Glutamatergic neuron (in vitro differentiated cells): ENCODE measurements at regions not wholly inside any gene's neighbourhood (a gene's known extent, or its start where the extent isn't known, plus 50 kb on each side); places are given as distances from the start of the nearest gene placed in this dataset.

Experiments
- DNase-seq: peaks from one replicate; pipeline ENCODE4 v3.0.0; 2022
- H3K27ac Mint-ChIP-seq: one replicate; pipeline ENCODE4 v1.8.0; 2020; ENCODE audit warnings: mild to moderate bottlenecking, mixed read lengths, inconsistent platforms; ENCODE audit not compliant: unreplicated experiment
- H3K27me3 Mint-ChIP-seq: one replicate; pipeline ENCODE4 v1.8.0; 2020; ENCODE audit warnings: mild to moderate bottlenecking, moderate library complexity, mixed read lengths, inconsistent platforms; ENCODE audit not compliant: unreplicated experiment
- H3K36me3 Mint-ChIP-seq: one replicate; pipeline ENCODE4 v1.8.0; 2020; ENCODE audit warnings: mild to moderate bottlenecking, mixed read lengths, inconsistent platforms; ENCODE audit not compliant: unreplicated experiment
- H3K4me1 Mint-ChIP-seq: one replicate; pipeline ENCODE4 v1.8.0; 2020; ENCODE audit warnings: mild to moderate bottlenecking, low read depth, mixed read lengths, inconsistent platforms; ENCODE audit not compliant: unreplicated experiment
- H3K4me3 Mint-ChIP-seq: one replicate; pipeline ENCODE4 v1.8.0; 2020; ENCODE audit warnings: mild to moderate bottlenecking, mixed read lengths, inconsistent platforms; ENCODE audit not compliant: unreplicated experiment
- H3K9me3 Mint-ChIP-seq: one replicate; pipeline ENCODE4 v1.8.0; 2020; ENCODE audit warnings: mild to moderate bottlenecking, moderate library complexity, mixed read lengths, inconsistent platforms; ENCODE audit not compliant: unreplicated experiment
- TF ChIP-seq, protein P1 (sequence below): fragments of 200-600 bp; sonication (generic); IDR thresholded peaks from one replicate; pipeline ENCODE4 v1.5.0; 2021; ENCODE audit not compliant: partially characterized antibody, unreplicated experiment

GRCh38 chr1:83097715-83098114, 901.2 kb downstream of the TTLL7 start:
- TF ChIP-seq, protein P1, sequence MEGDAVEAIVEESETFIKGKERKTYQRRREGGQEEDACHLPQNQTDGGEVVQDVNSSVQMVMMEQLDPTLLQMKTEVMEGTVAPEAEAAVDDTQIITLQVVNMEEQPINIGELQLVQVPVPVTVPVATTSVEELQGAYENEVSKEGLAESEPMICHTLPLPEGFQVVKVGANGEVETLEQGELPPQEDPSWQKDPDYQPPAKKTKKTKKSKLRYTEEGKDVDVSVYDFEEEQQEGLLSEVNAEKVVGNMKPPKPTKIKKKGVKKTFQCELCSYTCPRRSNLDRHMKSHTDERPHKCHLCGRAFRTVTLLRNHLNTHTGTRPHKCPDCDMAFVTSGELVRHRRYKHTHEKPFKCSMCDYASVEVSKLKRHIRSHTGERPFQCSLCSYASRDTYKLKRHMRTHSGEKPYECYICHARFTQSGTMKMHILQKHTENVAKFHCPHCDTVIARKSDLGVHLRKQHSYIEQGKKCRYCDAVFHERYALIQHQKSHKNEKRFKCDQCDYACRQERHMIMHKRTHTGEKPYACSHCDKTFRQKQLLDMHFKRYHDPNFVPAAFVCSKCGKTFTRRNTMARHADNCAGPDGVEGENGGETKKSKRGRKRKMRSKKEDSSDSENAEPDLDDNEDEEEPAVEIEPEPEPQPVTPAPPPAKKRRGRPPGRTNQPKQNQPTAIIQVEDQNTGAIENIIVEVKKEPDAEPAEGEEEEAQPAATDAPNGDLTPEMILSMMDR = no peak
- no peak for DNase-seq
- no peaks in the 10 kb centered on the region for H3K9me3 Mint-ChIP-seq
- no peak overlapping the region for H3K4me3 Mint-ChIP-seq
- H3K27ac Mint-ChIP-seq = no peak overlapping the region
- peaks cover 7% of the 10 kb centered on the region for H3K4me1 Mint-ChIP-seq
- no peaks in the 10 kb centered on the region for H3K27me3 Mint-ChIP-seq
- H3K36me3 Mint-ChIP-seq = no peaks in the 10 kb centered on the region

DNA sequence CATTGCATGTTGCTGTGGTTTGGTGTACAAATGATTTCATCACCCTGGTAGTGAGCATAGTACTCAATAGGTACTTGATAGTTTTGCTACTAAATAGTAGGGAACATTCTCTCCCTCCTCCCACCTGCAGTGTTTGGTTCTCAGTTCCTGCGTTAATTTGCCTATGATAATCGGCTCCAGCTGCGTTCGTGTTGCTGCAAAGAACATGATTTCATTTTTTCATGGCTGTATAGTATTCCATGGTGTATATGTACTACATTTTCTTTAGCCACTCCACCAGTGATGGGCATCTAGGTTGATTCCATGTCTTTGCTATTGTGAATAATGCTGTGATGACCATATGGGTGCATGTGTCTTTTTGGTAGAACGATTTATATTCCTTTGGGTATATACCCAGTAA, 903.4 kb downstream of the TTLL7 start:
- Mint-ChIP-seq H3K4me1 (no peaks in the 10 kb centered on the region), H3K4me3 (no peak overlapping the region), H3K36me3 (no peaks in the 10 kb centered on the region), H3K9me3 (no peaks in the 10 kb centered on the region), H3K27ac (no peak overlapping the region), H3K27me3 (no peaks in the 10 kb centered on the region)
- TF ChIP-seq, protein P1 = no peak
- DNase-seq = no peak

- H3K36me3 Mint-ChIP-seq = no peaks in the 10 kb centered on the region
- TF ChIP-seq, protein P1 = no peak
- H3K27ac Mint-ChIP-seq = no peak overlapping the region
- no peaks in the 10 kb centered on the region for H3K27me3 Mint-ChIP-seq
- H3K4me3 Mint-ChIP-seq = no peak overlapping the region
- no peaks in the 10 kb centered on the region for H3K9me3 Mint-ChIP-seq
- no peaks in the 10 kb centered on the region for H3K4me1 Mint-ChIP-seq
- no peak for DNase-seq
Measured at GRCh38 chr1:83090195-83090594, 908.7 kb downstream of the TTLL7 start.

GRCh38 chr1:83087851-83088250, 911.1 kb downstream of the TTLL7 start:
- no peaks in the 10 kb centered on the region for H3K4me1 Mint-ChIP-seq
- no peaks in the 10 kb centered on the region for H3K36me3 Mint-ChIP-seq
- no peak overlapping the region for H3K27ac Mint-ChIP-seq
- H3K27me3 Mint-ChIP-seq = no peaks in the 10 kb centered on the region
- H3K9me3 Mint-ChIP-seq = no peaks in the 10 kb centered on the region
- DNase-seq = no peak
- H3K4me3 Mint-ChIP-seq = no peak overlapping the region
- TF ChIP-seq, protein P1 = no peak

- Mint-ChIP-seq H3K4me1 (no peaks in the 10 kb centered on the region), H3K27me3 (no peaks in the 10 kb centered on the region), H3K36me3 (no peaks in the 10 kb centered on the region), H3K9me3 (no peaks in the 10 kb centered on the region), H3K4me3 (no peak overlapping the region), H3K27ac (no peak overlapping the region)
- TF ChIP-seq, protein P1 = no peak
- DNase-seq = no peak
Measured at GRCh38 chr1:83086986-83087512, 911.9 kb downstream of the TTLL7 start.
